Peyer's patch (tissue), 4 donors: ENCODE measurements at regions not wholly inside any gene's neighbourhood (a gene's known extent, or its start where the extent isn't known, plus 50 kb on each side); places are given as distances from the start of the nearest gene placed in this dataset.
"Not testable (repeated sequence)": the region's sequence is repeated elsewhere in the genome, so short reads cannot be mapped to it uniquely, and the experiment has no call there.

Experiments used
- CTCF ChIP-seq, 6 experiments: fragments of 450-650 bp in 4 of 6; fragments of 200-600 bp in 2 of 6; sonication (generic) in 1 of 6; IDR thresholded peaks; one replicate each; pipeline ENCODE4 v1.5.1; 2017 to 2019; ENCODE audit warnings: antibody characterized with exemption in 6 of 6, mild to moderate bottlenecking in 3 of 6, moderate library complexity in 1 of 6
- POLR2A ChIP-seq, 2 donors: fragments of 450-650 bp; IDR thresholded peaks; one replicate each; pipeline ENCODE4 v1.5.1; 2017; ENCODE audit warnings: antibody characterized with exemption in 2 of 2, mild to moderate bottlenecking in 2 of 2, moderate library complexity in 2 of 2

DNA sequence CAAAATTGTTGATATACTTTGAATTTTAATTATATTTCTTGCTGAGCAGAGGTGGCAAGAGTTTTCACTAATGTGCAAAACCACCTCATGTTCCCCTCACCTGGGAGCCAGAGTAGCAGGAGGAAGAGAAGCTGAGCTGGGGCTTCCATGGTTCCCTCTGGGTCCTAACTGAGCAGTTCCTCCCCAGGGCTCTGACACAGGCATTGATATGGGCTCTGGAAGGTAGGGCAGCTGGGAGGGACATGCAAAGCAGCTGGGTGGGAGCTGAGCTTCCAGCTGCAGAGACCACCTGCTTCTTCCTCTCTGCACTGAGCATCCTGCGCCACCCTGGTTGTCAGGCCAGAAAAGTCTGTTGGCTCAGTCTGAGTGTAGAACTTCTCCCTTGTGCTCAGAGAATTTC, 336.1 kb downstream of the RPIA start:
- not testable (repeated sequence) for TF ChIP-seq POLR2A, CTCF (IDR thresholded peaks at IDR 0.05)
